ENCODE measurements at regions not wholly inside any gene's neighbourhood (a gene's known extent, or its start where the extent isn't known, plus 50 kb on each side); places are given as distances from the start of the nearest gene placed in this dataset.
"Not testable (repeated sequence)": the region's sequence is repeated elsewhere in the genome, so short reads cannot be mapped to it uniquely, and the experiment has no call there.

DNA sequence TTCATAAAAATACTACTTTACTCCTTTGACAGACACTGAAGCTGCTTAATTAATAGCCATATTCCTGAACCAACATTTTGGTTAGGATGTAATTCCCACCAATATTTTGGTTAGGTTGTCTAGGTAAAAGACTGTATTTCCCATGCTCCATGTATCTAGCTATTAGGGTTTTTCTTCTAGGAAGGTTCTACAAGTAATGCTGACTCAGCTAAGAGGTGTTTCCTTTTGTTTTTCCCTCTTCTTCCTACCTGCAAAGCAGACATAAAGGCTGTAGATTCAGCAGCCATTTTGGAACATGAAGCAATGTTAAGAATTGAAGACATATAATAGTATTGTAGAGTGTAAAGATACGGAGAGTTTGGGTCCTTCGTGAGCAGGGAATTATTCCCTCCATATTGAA is 115.3 kb downstream of the OR4C45 start:
- not testable (repeated sequence) for TF ChIP-seq CTCF, POLR2A, EP300, POLR2AphosphoS5 (IDR thresholded peaks at IDR 0.05)
